Peyer's patch (tissue), 4 donors: ENCODE measurements at regions not wholly inside any gene's neighbourhood (a gene's known extent, or its start where the extent isn't known, plus 50 kb on each side); places are given as distances from the start of the nearest gene placed in this dataset.

Source experiments
- POLR2A ChIP-seq, 2 donors: fragments of 450-650 bp; IDR thresholded peaks; one replicate each; pipeline ENCODE4 v1.5.1; 2017; ENCODE audit warnings: antibody characterized with exemption in 2 of 2, mild to moderate bottlenecking in 2 of 2, moderate library complexity in 2 of 2
- TF ChIP-seq, protein P1 (sequence below), 6 experiments: fragments of 450-650 bp in 4 of 6; fragments of 200-600 bp in 2 of 6; sonication (generic) in 1 of 6; IDR thresholded peaks; one replicate each; pipeline ENCODE4 v1.5.1; 2017 to 2019; ENCODE audit warnings: antibody characterized with exemption in 6 of 6, mild to moderate bottlenecking in 3 of 6, moderate library complexity in 1 of 6

DNA sequence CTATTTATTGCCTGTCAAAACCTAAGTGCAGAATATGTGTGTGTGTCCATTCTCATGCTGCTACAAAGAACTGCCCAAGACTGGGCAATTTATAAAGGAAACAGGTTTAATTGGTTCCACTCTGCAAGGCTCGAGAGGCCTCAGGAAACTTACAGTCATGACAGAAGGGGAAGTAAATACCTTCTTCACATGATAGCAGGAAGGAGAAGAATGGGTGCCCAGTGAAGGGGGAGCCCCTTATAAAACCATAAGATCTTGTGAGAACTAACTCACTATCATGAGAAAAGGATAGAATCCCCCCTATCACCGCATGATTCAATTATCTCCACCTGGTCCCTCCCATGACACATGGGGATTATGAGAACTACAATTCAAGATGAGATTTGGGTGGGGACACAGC is 300.7 kb upstream of the SNX7 start:
- TF ChIP-seq, protein P1, sequence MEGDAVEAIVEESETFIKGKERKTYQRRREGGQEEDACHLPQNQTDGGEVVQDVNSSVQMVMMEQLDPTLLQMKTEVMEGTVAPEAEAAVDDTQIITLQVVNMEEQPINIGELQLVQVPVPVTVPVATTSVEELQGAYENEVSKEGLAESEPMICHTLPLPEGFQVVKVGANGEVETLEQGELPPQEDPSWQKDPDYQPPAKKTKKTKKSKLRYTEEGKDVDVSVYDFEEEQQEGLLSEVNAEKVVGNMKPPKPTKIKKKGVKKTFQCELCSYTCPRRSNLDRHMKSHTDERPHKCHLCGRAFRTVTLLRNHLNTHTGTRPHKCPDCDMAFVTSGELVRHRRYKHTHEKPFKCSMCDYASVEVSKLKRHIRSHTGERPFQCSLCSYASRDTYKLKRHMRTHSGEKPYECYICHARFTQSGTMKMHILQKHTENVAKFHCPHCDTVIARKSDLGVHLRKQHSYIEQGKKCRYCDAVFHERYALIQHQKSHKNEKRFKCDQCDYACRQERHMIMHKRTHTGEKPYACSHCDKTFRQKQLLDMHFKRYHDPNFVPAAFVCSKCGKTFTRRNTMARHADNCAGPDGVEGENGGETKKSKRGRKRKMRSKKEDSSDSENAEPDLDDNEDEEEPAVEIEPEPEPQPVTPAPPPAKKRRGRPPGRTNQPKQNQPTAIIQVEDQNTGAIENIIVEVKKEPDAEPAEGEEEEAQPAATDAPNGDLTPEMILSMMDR (IDR thresholded peaks at IDR 0.05) = no peak
- no peak for TF ChIP-seq POLR2A (IDR thresholded peaks at IDR 0.05)
